NCI-H1930 (cell line): ENCODE measurements at regions not wholly inside any gene's neighbourhood (a gene's known extent, or its start where the extent isn't known, plus 50 kb on each side); places are given as distances from the start of the nearest gene placed in this dataset.

Experiments used
- DNase-seq, 2 experiments: peaks; one replicate each; lab custom pipeline; 2025; lab: John Stamatoyannopoulos, UW

GRCh38 chr14:40903709-40904108, 703.0 kb upstream of the LRFN5 start:
- DNase-seq: no peak

- DNase-seq: no peak
Measured at GRCh38 chr14:40899435-40899834, 707.2 kb upstream of the LRFN5 start.

GRCh38 chr14:40894846-40895245, 711.8 kb upstream of the LRFN5 start:
- DNase-seq: no peak

GRCh38 chr14:40889126-40889525, 717.5 kb upstream of the LRFN5 start:
- no peak for DNase-seq

- DNase-seq: no peak
Measured at GRCh38 chr14:40887912-40888311, 718.8 kb upstream of the LRFN5 start.

- DNase-seq: no peak
Measured at GRCh38 chr14:40870252-40870651, 736.4 kb upstream of the LRFN5 start.

GRCh38 chr14:40859055-40859454, 747.6 kb upstream of the LRFN5 start:
- no peak for DNase-seq

- DNase-seq: no peak
Measured at GRCh38 chr14:40855343-40855742, 751.3 kb upstream of the LRFN5 start.

- DNase-seq: no peak
Measured at GRCh38 chr14:40850191-40850590, 756.5 kb upstream of the LRFN5 start.

- DNase-seq: no peak
Measured at GRCh38 chr14:40847480-40847879, 759.2 kb upstream of the LRFN5 start.

- DNase-seq: no peak
Measured at GRCh38 chr14:40842816-40843215, 763.9 kb upstream of the LRFN5 start.

- no peak for DNase-seq
Measured at GRCh38 chr14:40841886-40842285, 764.8 kb upstream of the LRFN5 start.

- DNase-seq: no peak
Measured at GRCh38 chr14:40838601-40839000, 768.1 kb upstream of the LRFN5 start.

GRCh38 chr14:40806471-40806870, 800.2 kb upstream of the LRFN5 start:
- DNase-seq: no peak

GRCh38 chr14:40796168-40796567, 810.5 kb upstream of the LRFN5 start:
- DNase-seq: no peak

GRCh38 chr14:40784860-40785259, 821.8 kb upstream of the LRFN5 start:
- no peak for DNase-seq

- DNase-seq: no peak
Measured at GRCh38 chr14:40762685-40763084, 844.0 kb upstream of the LRFN5 start.

- DNase-seq: no peak
Measured at GRCh38 chr14:40762177-40762576, 844.5 kb upstream of the LRFN5 start.

- DNase-seq: no peak
Measured at GRCh38 chr14:40760704-40761103, 846.0 kb upstream of the LRFN5 start.

- DNase-seq: no peak
Measured at GRCh38 chr14:40758076-40758475, 848.6 kb upstream of the LRFN5 start.

- no peak for DNase-seq
Measured at GRCh38 chr14:40757376-40757950, 849.2 kb upstream of the LRFN5 start.

- no peak for DNase-seq
Measured at GRCh38 chr14:40733206-40733605, 873.5 kb upstream of the LRFN5 start.

- DNase-seq: no peak
Measured at GRCh38 chr14:40727107-40727506, 879.6 kb upstream of the LRFN5 start.

GRCh38 chr14:40713387-40713786, 893.3 kb upstream of the LRFN5 start:
- DNase-seq: no peak

- DNase-seq: no peak
Measured at GRCh38 chr14:40697231-40697630, 909.4 kb upstream of the LRFN5 start.
